ENCODE measurements at regions not wholly inside any gene's neighbourhood (a gene's known extent, or its start where the extent isn't known, plus 50 kb on each side); places are given as distances from the start of the nearest gene placed in this dataset.

GRCh38 chr18:22344908-22345670 is 72.6 kb downstream of the CTAGE1 start:
- TF ChIP-seq CTCF (IDR thresholded peaks at IDR 0.05): no peak
- TF ChIP-seq POLR2A (IDR thresholded peaks at IDR 0.05): no peak

All from esophagus squamous epithelium (tissue), 4 donors.